ENCODE measurements at regions not wholly inside any gene's neighbourhood (a gene's known extent, or its start where the extent isn't known, plus 50 kb on each side); places are given as distances from the start of the nearest gene placed in this dataset.

DNA sequence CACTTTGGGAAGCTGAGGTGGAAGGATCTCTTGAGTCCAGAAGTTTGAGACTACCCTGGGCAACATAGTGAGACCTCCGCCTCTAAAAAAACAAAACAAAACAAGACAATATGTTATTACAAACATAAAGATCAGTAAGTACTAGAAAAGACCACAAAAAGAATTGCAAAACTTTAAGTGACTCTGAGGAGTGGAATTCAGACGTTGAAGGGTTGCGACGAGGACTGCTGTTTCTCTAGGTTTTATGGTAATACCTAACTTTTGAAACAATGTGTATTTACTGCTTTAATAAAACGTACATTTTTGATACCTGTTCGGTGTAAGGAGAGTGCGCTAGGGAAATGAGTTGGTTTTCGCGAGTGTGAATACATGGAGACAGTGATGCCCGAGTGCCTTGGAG lies 250.4 kb downstream of the GATA3 start:
- TF ChIP-seq, protein P1, sequence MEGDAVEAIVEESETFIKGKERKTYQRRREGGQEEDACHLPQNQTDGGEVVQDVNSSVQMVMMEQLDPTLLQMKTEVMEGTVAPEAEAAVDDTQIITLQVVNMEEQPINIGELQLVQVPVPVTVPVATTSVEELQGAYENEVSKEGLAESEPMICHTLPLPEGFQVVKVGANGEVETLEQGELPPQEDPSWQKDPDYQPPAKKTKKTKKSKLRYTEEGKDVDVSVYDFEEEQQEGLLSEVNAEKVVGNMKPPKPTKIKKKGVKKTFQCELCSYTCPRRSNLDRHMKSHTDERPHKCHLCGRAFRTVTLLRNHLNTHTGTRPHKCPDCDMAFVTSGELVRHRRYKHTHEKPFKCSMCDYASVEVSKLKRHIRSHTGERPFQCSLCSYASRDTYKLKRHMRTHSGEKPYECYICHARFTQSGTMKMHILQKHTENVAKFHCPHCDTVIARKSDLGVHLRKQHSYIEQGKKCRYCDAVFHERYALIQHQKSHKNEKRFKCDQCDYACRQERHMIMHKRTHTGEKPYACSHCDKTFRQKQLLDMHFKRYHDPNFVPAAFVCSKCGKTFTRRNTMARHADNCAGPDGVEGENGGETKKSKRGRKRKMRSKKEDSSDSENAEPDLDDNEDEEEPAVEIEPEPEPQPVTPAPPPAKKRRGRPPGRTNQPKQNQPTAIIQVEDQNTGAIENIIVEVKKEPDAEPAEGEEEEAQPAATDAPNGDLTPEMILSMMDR (conservative IDR thresholded peaks at IDR 0.05) = no peak
- TF ChIP-seq EZH2 (IDR thresholded peaks at IDR 0.05; ENCODE audit: low read depth) = no peak
